Testis (tissue), 2 donors: ENCODE measurements at regions not wholly inside any gene's neighbourhood (a gene's known extent, or its start where the extent isn't known, plus 50 kb on each side); places are given as distances from the start of the nearest gene placed in this dataset.

ENCODE experiments used
- CTCF ChIP-seq, 3 experiments: fragments of 450-650 bp in 2 of 3; fragments of 200-600 bp in 1 of 3; sonication (generic) in 1 of 3; IDR thresholded peaks; one replicate each; pipeline ENCODE4 v1.5.1; 2016 to 2019; ENCODE audit warnings: antibody characterized with exemption in 3 of 3, mild to moderate bottlenecking in 2 of 3, moderate library complexity in 1 of 3
- POLR2A ChIP-seq: fragments of 450-650 bp; IDR thresholded peaks from one replicate; pipeline ENCODE4 v1.6.1; 2017; ENCODE audit warnings: antibody characterized with exemption, mild to moderate bottlenecking, moderate library complexity

DNA sequence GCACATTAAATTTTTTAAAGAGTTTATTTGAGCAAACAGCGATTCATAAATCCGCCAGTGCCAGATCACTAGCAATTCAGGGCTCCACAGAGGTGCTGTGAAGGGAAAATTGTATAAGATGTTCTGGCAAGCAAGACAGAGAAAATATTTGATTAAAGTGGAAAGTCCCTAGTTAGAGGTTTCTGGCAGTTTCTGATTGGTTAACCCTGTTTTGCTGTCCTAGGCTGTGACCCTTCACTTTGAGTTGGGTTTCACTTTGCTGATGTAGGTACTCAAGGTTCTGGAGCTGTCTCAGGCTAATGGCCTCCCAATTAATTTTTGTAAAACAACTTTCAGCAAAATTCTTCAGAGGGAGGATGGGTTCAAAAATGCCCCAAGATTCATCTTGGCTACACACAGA lies 79.4 kb upstream of the NXPH1 start:
- TF ChIP-seq POLR2A = no peak
- TF ChIP-seq CTCF (IDR thresholded peaks at IDR 0.05) = no peak
